A204.1 (cell line): ENCODE measurements at regions not wholly inside any gene's neighbourhood (a gene's known extent, or its start where the extent isn't known, plus 50 kb on each side); places are given as distances from the start of the nearest gene placed in this dataset.
"Not testable (repeated sequence)": the region's sequence is repeated elsewhere in the genome, so short reads cannot be mapped to it uniquely, and the experiment has no call there.

Source experiments
- FAIRE-seq: peaks from 2 replicates; lab custom pipeline; 2012; peaks lifted over from hg19 to GRCh38; lab: Jason Lieb, UNC

GRCh38 chr1:191511480-191511879 is 646.8 kb upstream of the RGS18 start:
- FAIRE-seq = not testable (repeated sequence)

DNA sequence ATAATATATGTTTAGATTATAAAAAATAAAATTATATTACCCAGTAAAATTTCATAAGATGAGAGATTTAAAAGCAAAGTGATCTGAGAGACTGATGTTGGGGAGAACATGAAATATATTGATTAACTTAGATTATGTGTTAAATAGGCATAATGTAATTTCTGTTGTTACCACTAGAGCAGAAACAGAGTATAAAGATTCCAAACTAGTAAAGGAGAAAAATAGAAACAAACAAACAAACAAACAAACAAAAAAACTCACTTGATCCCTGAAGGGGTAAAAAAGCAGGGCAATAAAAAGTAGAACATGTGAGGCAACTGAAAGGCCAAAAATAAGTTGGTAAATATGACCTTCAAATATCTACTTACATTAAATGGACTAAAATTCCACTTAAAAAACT is 640.4 kb upstream of the RGS18 start:
- FAIRE-seq = no peak

DNA sequence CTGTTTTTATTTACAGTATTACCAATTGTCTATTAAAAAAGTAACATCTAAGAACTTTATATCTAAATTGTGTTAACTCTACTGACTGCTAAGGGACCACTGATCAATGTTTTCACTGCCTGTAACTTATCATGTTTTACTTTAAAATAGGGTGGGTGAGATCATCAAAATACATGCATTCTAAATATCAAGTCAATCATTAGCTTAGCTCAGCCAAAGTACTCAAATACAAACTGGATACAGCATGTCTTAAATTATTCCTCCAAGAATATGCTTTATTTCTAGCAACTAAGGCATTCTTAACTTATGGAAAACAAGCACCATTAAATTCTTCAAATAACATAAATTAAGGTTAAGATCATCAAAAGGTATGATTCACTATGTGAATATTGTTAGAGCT is 638.7 kb upstream of the RGS18 start:
- FAIRE-seq = no peak

DNA sequence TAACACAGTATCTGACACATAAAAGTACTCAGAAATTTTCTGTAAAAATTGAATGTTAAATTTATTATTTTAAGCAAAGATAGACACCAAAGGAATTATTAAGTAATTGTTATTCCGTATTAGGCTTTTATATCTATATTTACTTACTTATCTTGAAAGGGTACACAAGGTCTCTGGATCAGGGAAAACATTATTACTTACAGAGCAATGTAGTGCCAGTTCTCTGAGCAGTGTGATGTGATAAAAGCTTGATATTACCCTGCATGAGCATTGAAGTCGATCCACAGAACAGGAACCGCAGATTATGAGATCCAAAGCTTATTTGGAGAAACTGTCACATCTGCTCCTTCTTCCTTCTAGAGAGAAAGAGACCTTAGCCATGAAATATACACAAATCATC is 637.9 kb upstream of the RGS18 start:
- no peak for FAIRE-seq

DNA sequence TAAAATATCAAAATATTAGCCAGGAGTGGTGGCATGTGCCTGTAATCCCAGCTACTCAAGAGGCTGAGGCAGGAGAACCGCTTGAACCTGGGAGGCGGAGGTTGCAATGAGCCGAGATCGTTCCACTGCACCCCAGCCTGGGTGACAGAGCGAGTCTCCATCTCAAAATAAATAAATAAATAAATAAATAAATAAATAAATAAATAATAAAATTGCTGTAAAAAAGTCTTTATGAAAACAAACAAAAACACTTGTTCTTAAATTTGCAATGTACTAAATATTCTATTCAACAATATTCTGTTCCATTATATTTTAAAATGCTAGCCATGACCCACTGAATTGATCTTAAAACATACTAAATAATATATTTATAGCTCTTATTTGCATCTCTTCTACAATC is 632.3 kb upstream of the RGS18 start:
- FAIRE-seq = not testable (repeated sequence)

GRCh38 chr1:191528275-191528674 is 630.0 kb upstream of the RGS18 start:
- no peak for FAIRE-seq

DNA sequence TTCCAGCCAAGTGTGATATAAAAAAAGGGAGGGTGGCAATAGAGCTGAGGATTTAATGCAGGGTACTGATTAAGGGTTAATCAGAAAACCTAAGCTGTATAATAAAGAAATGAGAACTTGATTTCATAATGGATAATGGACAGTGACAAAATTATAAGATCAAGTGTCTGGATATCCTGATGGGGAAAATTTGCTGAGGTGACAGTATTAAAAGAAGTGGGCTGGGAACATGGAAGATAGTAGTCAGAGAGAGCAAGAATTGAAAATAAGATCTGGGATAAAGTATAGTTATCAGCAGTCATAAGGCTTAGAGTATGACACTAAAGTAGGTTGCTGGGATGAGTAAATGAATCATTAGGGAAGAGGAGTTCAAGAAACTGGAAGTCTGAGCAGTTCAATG is 627.3 kb upstream of the RGS18 start:
- no peak for FAIRE-seq

DNA sequence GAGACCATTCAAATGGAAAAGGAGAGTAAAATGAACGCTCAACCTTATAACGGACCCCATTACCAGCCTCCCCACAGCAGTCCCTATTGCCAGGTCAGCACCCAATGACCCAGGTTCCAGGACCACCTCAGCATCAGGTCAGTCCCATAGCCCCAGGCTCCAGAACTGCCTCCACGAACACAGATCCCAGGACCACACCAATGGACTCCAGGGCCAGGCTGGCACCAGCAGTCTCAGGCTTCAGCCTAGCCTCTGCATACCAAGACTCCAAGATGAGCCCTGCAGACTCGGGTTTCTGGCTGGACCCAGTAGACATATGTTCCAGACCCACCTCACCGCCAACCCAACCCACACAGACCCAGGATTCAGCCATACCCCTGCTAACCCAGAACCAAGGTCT is 625.0 kb upstream of the RGS18 start:
- FAIRE-seq = no peak

GRCh38 chr1:191536791-191537429 is 621.4 kb upstream of the RGS18 start:
- no peak for FAIRE-seq

DNA sequence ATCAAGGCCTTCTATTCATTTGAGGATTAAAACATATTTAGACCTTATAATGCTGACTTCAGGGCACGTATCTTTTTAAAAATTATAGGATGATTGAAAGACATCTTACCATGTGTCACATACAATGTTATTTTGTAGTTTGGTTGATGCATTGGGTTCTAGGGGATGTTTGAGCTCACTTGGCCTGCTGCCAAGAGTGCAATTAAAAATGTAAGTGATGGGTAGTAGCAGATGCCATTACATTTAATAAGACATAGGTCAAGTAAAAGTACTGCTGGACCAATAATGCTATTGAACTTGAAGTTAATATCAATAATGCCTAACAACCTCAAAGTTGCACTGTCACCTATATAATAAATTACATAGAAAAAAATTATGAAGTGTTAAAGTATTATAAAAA is 616.5 kb upstream of the RGS18 start:
- no peak for FAIRE-seq

DNA sequence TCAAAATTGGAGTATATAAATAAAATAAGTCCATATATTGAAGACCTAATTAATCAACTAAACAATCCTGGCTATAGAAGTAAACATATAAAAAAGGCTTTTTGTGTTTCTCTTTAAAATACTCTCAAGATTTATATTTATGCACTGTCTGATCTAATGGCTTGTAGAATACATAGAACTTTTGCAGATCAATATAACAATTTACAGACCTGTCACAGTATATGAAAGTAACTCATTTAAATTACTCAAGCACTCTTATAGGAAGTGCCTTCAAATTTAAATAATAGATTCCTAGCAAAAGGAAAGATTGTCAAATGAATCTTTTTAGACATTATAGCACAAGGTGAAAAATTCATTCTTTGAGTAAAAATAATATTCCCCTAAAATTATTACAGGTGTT is 615.8 kb upstream of the RGS18 start:
- no peak for FAIRE-seq

DNA sequence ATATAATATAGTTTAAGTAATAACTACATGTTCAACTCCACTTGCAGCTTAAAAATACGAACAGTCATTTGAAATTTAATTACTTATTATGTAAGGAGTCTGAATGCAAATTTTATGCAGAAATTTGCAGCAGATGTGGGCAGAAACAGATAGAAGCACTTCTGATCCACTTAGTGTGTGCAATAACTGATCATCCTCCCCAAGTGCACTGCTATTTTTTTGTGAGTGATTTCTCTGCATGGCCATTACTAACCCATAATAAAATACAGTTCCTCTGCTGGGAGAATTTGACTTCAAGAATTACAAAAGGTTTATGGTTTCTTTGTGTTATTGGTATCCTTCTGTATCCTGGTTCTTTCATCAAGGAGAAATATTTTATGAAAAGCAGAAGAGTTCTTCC is 611.5 kb upstream of the RGS18 start:
- no peak for FAIRE-seq

DNA sequence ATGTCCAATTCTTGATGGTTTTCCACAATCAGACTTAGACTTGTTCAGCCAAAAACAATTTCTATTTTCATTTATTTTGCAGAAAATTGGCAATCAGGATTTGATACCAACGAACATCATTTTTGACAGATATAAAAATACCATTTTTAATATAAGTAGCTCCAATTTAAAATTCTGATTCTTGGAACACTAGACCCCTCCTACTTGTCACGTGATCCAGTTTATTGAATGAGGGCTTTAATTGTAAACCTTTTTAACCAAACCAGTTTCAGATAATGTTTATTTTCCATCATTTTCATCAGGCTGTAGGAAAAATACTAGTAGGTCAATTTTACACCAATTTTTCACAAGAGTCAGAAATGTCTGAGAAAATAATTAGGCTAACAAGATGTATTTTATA is 607.2 kb upstream of the RGS18 start:
- no peak for FAIRE-seq

DNA sequence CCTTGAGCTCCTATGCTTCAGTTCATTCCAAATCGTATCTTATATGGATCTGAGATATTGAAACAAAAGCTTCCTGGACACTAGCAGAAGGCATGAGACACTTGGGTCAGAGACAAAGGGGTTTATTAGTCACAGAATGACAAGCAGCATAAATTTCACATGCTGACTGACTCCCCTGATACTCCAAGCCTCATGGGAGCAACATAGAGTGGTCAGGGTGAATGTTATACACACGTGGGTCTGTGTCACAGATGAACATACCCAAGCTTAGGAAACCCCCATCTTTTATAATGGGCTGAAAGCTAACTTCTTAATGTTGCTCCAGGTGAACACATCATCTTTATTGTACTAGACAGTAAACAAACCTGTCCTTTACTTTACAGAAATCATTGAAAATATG is 599.9 kb upstream of the RGS18 start:
- FAIRE-seq = no peak

GRCh38 chr1:191561276-191561675 is 597.0 kb upstream of the RGS18 start:
- no peak for FAIRE-seq

DNA sequence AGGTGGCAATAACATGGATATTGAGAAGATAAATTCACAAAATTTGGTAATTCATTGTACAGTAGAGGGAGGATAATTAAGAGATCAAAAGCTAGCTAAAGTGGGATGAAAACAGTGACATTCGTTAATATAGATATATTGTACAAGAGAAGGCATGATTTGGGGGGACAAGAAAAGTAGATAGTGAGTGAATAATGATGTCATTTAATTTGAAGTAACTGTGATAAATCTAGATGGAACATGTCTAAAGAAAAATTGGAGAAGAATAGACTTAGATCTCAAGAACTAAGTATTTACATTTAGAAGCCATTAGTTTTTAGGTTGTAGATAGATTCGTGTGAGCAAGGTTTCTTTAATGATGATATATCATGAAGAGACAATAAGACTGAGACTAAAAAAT is 594.0 kb upstream of the RGS18 start:
- no peak for FAIRE-seq

DNA sequence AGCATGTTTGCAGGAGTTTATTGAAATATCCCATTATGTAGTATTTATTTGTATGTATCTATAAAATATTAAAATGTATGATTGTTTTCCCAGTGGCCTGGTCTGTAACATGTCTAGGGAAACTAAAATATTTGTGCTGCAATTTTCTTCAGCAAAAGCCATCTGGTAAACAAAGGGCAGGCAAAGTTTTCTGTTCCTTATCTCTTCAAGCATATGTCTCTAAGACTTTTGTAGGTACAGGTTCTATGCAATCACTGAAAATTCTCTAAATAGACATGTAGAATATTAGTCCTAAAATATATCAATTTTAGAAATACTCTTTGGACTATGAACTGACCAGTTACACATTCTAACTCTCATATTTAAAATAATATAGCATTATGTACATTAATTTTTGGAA is 585.8 kb upstream of the RGS18 start:
- no peak for FAIRE-seq

- FAIRE-seq = no peak
These were observed 583.1 kb upstream of the RGS18 start for GRCh38 chr1:191575180-191575579.

GRCh38 chr1:191575746-191576145 is 582.5 kb upstream of the RGS18 start:
- no peak for FAIRE-seq

GRCh38 chr1:191577213-191577612 is 581.0 kb upstream of the RGS18 start:
- no peak for FAIRE-seq

DNA sequence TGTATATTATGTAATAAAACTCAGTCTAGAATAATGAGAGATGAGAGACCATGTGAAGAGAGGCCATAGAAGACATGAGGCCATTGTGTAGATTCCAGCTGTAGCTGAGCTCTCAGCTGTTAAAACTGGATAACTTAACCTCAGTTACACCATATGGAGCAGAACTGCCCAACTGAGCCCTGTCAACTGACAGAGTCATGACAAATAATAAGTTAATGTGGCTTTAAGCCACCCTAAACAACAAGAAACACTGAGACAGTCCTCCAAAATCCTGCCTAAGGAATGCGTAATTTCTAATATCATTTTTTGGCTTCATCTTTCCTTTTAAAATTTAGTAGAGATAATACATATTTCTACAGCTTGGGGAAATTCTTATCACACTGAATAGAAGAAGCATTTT is 580.0 kb upstream of the RGS18 start:
- FAIRE-seq = no peak

DNA sequence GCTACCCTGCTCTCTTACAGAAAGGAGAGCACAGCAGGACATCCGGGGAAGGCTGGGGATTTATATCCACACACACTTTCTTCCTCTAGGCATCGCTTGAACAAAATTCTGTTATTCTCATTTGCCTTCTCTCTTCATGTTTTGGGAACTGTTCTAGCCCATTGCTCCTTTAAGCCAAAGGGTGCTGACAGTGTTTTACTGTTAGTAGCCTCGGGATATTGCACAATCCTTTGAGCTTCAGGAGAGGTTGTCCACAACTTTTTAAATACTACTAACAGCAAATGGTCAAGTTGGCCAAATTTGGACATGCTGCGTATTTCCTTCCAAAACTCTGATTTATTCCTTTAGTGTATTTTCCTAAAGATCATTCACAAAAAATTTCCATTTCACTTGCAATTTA is 579.2 kb upstream of the RGS18 start:
- FAIRE-seq = no peak

DNA sequence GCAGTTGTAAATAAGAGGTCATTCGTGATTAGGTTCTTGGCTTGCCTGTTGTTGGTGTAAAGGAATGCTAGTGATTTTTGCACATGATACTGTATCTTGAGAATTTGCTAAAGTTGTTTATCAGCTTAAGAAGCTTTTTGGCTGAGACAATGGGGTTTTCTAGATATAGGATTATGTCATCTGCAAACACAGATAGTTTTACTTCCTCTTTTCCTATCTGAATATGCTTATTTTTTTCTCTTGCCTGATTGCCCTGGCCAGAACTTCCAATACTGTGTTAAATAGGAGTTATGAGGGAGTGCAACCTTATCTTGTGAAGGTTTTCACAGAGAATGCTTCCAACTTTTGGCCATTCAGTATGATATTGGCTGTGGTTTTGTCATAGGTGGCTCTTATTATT is 576.1 kb upstream of the RGS18 start:
- no peak for FAIRE-seq

GRCh38 chr1:191585095-191585494 is 573.2 kb upstream of the RGS18 start:
- no peak for FAIRE-seq

DNA sequence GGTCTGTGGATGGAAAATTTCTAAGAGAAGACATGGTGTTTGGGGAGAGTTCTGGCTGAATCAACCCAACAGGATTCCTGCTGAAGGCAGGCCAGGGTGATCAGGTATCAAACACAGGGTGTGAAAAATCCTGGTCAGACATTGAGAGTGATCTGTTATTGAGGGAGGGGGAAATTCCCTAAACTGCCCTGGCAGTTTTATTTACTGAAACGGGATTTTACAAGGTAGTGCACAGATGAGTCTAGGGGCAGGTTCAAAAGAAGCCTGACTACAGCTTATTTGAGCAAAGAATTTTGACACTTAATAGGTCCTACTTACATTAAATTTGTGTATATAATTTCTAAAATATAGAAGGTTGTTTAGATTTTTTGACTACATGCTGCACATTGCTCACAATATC is 569.4 kb upstream of the RGS18 start:
- no peak for FAIRE-seq
